GM19043 (cell line): ENCODE measurements at regions not wholly inside any gene's neighbourhood (a gene's known extent, or its start where the extent isn't known, plus 50 kb on each side); places are given as distances from the start of the nearest gene placed in this dataset.

ENCODE experiments used
- ATAC-seq: cut with Tn5 transposase; IDR thresholded peaks from one replicate; pipeline ENCODE4 v1.9.1; 2021; ENCODE audit warnings: low read depth; ENCODE audit not compliant: unreplicated experiment

DNA sequence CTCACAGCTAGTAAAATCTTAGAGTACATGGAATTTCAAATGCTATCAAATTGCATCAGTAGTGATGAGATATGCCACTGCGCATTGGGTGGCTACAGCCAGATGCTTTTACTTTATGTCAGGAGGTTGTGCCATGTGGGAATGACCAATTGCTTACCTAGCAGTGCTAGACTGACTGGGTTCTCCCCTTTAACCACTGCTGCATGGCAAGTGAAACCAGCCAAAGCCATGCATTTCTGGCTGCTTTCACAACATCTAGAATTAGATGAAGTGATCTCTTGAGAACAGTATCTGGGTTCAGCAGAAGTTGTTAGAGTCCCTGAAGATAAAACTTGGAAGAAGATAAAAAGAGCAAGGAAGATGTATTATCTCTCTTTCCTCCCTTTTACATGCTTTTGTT lies 1174.2 kb upstream of the CDH2 start:
- no peak for ATAC-seq

DNA sequence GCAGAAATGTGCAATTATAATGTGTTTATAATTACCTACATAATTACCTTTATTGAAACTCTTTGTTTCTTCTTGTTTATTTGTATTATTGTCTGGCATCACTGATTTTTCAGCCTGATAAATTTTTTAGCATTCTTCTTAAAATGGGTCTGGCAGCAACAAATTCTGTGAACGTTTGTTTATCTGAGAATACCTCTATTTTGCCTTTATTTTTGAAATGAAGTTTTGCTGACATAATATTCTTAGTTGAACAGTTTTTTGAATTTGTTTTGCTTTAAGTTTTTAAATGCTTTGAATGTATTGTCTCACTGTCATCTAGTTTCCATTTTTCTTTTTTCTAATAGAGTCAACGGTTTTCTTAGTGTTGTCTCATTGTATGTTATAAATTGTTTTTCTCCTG lies 1152.0 kb upstream of the CDH2 start:
- ATAC-seq = no peak

DNA sequence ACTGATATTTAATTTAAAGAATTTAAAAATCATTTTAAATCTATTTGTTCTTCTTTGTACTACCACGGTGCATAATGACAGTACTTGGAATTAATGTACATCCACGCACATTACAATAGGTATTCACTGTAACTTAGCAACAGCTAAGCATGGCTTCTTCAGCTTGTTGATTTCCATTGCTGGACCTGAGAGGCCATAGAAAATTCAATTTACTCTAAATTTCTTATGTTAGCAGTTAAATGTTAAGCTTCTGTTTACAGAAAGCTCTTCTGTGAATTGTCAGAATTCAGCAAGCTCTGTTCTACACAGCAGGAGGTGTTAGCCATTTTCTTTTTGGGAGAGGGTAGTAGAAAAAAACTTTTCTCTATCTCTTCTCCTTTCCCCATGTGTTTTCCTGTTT lies 1149.3 kb upstream of the CDH2 start:
- ATAC-seq = no peak

DNA sequence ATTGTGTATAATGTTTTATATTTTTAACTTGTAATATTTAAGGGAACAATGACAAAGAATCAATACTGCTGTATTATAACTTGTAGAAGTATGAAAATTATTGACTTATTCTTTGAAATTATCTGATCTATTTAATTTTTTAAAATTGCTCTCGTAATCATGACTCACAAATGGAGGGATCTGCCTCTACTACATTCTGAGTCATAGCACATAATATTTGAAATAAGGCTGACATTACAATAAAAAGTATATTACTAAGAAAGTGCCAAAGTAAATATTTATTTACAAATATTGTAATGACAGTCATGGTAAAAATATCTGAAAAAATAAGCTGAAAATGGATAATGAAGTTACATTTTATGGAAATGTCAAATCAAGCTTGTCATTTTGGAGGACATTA lies 1144.6 kb upstream of the CDH2 start:
- ATAC-seq = no peak

DNA sequence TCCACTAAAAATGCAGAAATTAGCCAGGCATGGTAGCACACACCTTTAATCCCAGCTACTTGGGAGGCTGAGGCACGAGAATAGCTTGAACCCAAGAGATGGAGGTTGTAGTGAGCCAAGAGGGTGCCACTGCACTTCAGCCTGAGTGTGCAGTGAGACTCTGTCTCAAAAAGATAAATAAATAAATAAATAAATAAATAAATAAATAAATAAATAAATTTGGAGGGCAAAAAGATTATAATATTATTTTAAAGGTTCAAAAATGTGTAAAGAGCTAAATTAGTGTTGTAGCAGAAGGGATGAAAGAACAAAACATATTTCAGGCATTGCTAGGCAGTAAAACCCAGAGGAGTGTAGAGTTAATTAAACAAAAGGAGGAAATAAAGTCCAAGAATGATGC lies 1136.4 kb upstream of the CDH2 start:
- ATAC-seq = no peak

DNA sequence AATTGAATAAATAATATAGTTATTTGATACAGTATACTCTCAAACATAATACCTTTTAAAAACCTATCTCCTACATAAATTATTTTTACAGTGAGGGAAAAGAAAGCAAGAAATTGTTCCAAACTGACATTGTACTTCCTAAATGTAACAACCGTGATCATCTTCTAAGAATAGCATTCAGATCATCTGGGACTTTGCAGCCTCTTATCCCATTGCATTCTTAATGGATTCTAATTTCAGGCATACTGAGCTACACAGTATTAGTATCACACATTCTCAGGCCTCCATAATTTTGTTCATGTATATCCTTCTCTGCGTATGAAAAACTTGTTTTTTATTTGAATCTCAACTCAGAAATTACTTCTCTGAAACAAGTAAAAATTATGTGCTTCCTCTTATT lies 1134.7 kb upstream of the CDH2 start:
- no peak for ATAC-seq

DNA sequence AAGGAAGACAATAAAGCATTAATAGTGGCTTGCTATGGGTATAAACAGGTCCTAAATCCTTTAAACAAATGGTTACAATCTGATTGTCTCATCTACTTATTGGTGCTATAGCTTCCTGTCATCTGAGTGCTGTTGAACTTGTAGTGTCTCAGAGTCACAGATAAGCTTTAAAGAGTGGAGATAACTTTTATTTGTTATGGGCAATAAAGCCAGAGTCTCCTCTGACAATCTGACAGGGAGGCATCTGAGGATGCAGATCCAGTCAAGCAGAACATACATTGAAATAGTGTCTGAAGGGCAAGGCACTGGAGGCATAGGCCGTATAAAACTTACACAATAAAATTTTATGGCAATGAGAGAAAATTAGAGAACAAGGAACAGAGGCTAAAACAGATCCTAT lies 1132.4 kb upstream of the CDH2 start:
- ATAC-seq = no peak

DNA sequence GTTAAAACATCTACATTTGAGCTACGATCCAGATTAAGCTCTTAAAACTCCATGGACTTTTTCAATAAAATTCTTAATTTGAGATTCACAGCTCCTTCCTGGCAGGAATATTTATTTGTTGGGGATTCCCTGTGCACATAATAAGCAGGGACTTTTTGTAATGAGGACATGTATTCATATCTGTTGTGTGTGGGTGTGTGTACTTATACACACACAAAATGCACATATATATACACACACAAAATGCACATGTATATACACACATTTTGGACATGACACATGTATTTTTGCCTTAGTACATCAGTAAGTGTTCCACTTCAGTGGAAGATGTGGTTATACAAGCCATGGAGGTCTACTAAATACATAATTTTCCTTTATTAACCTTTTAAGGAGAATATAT lies 1131.1 kb upstream of the CDH2 start:
- ATAC-seq = no peak

DNA sequence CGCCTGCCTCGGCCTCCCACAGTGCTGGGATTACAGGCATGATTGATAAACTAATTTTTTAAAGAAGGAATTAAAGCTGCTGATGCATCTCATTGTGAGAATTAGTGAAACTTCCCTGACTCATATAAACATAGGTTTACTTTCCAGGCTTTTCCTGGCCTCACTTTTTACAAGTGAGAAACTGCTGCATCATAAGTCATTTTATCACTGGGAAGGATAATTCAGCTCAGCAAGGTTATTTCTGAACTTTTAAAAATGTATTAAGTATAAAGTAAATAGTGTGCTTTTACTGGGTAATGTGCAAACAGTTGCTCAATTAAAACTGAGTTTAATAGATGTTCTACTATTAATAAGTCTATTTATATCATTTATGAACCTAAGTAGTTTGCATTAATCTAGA lies 1130.3 kb upstream of the CDH2 start:
- no peak for ATAC-seq

DNA sequence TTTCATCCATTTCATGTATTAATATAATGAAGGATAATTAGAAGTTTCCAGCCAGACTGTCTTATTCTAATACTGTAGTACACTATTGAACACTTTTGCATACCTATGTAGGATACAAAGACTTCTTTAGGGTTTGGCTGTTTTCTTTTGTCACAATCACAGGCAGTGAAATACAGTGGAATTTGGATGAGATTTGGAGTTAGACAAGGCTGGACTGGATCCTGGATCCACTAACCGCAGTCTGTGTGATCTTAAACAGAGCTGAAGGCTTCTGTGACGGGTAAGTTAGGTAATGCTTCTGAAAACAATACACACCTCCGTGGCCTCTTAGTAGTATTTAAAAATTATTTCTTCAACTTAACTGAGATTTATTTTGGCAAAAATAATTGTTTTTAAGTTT lies 1128.6 kb upstream of the CDH2 start:
- ATAC-seq = no peak

DNA sequence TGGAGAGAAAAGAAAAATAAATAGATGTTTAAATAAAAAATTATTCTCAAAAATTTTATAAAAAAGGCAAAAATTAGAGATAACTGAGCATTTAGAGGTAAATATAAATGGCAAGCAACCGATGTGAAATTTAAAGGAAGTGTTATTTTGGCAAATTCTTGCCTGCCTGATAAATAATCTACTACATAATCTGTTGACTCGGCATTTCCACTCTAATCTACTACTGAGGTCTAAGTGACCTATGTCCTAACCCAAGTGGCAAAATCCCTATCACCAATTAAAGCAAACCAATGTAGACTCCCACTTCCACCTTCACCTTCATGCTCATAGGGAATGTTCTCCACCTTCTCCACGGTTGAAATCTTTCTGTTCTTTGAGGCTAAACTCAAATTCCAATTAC lies 1124.1 kb upstream of the CDH2 start:
- no peak for ATAC-seq

DNA sequence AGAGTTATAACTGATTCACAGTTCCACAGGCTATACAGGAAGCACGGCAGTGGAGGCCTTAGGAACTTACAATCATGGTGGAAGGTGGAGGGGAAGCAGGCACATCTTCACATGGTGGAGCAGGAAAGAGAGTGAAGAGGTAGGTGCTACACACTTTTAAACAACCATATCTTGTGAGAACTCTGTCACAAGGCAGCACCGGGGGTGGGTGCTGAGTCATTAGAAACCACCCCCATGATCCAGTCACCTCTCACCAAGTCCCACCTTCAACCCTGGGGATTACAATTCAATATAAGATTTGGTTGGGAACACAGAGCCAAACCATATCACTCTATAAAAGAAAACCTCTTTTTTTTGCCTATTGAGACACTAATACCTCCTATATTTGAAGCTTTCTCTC lies 1108.5 kb upstream of the CDH2 start:
- ATAC-seq = no peak

DNA sequence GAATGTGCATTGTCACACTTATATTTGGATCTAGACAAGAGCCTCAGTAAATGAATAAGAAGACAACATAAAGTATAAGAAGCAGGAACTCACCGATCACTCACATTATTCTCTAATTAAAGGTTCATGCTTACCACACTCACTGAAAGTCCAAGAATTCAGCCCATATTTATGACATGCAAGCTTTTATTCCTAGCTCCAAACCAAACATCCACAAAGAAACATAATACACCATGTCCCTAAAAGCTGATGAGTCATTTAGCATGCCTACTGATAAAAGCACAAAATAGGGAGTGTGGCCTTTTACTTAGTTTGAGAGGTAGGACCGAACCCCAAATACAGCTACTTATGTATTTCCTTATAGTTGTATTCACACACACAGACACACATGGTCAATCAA lies 1094.6 kb upstream of the CDH2 start:
- no peak for ATAC-seq

DNA sequence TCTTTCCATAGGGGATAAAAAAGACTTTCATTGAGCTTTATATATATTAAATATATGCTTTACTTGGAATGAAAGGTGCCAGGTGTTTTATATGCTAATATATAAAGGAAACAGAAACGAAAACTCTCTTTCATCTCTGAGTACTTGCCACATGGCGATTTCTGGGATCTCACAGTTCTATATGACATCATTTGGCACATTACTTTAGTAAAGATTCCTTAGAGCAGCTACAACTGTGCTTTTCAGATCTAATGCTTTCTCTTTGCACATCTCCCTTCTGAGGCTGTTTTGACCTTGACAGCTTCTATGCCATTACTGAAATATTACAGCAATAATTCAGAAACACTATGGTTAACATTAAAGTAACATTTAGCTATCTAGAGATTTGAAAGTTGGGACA lies 1082.9 kb upstream of the CDH2 start:
- no peak for ATAC-seq

DNA sequence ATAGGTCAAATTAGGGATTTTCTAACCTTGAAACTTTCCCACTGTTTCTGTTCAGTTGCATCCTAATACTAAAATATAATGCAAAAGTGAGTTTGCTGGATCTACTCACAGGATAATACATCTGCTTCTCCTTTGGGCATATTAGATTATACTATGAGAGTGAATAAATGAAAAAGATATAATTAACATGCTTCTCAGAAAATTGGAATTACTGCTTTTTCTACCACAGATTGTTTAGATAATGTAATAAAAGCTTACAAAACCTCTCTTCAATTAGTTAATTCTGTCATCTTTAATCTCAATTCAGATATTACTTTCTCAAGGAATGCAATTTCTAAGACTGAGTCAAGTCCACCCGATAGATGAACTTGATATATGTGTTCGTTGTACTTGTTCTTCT lies 1077.2 kb upstream of the CDH2 start:
- no peak for ATAC-seq

DNA sequence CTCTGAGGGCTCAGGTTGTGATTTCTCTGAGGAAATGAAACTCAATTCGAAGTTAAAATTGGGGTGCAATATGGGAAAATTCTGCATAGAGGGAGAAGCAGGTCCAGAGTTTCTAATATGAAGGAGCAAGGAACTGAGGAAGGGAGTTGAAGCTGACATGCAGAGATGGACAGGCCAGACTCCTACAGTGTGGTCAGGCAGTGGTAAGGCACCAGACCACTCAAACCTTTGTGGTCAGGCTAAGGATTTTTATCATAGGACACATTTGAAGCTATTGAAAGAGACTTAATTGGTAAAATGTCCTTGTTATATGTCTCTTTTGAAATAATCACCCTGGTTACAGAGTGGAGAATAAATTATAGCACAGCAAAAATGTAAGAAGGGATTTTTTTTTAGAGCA lies 1074.8 kb upstream of the CDH2 start:
- ATAC-seq = no peak

DNA sequence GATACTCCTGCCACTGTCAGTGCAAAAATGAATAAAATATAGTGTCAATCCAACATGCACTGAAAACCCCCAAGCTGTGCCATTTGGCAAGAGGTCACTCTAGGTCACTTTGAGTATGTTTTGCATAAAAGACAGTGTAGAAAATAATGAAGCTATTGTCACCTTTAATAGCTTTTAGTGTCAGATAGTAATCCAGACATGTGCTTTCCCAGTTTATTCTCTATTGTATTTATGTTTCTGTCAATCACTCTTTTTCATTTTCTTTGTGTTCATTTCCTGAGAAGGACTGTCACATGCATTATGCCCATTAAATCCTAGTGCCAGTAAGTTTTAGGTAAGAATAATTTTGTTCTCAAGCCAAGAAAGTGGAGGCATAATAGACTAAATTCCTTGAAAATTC lies 1073.9 kb upstream of the CDH2 start:
- ATAC-seq = no peak

DNA sequence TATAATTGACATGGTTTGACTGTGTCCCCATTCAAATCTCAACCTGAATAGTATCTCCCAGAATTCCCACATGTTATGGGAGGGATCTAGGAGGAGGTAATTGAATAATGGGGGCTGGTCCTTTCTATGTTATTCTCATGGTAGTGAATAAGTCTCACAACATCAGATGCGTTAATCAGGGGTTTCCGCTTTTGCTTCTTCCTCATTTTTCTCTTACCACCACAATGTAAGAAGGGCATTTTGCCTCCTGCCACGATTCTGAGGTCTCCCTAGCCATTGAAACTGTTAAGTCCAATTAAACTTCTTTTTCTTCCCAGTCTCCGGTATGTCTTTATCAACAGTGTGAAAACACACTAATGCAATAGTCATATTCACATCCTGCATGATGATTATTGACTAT lies 1073.3 kb upstream of the CDH2 start:
- no peak for ATAC-seq

DNA sequence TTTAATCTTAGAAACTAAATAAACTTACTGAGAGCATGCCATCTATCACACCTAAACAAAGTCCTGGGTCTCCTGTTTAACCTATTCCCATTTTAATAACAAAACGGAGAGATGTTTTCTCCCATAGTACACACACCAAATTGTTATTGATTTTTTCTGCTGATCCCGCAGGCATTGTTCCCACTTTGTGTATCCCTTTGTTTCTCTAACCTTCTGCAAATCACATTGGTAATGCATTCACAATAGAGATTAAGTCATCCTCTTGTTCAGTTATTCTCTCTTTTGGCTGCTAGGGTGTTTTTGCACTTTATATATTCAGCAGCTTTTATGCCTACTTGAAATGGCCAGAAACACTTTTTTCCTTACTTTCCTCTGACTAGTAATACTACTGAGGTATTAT lies 1071.9 kb upstream of the CDH2 start:
- no peak for ATAC-seq

DNA sequence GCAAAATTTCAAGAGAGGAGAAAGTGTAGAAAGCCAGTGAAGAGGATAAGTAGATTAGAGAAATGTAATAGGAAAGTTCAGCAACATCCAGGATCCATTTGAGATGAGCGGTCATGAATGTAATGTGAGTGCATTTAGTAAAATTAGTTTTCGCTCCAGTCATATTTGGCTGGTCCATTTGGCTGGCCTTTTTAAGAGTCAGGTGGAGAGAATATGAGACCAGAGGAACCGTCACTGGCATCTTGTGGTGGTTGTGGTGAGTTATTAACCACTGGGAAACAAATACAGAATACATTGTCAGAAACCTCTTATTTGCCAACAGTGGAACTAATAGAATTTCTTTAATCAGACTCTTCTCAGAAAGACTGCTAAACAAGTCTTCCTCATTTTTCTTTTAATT lies 1064.3 kb upstream of the CDH2 start:
- no peak for ATAC-seq

DNA sequence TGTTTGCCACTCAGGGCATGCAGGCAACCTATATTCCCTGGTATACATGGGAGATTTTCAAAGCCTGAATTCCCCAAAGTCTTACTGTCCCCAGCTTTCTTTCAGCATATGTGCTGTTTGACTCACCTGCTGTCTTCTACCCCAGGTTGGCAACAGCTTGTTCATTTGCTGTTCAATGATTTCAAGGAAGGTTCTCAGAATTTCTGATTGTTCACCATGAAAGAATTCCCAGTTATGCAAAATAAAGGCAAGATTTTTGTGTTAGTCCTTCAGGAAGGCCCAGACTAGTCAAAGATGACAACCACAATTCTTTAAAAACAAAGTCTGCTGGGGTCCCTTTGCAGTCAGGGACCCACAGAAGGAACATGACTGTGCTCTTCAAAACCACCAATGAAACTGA lies 1057.8 kb upstream of the CDH2 start:
- ATAC-seq = no peak

DNA sequence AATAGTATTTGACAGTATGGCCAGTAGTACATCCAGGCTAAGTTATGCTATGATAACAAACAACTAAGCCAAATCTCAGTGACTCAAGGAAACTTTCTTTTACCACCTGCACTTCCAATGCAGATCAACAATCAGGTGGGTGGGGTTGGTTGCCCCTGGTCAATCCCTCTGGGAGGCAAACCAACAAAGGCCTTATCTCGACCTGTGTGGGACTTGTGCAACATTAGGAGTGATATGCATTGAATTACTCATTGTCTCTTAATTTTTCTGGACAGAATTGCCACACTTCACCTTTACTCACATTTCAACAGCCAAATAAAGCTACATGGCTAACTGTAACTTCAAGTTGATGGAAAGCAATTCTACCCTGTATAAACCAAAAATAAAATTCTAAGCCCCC lies 1049.3 kb upstream of the CDH2 start:
- no peak for ATAC-seq

DNA sequence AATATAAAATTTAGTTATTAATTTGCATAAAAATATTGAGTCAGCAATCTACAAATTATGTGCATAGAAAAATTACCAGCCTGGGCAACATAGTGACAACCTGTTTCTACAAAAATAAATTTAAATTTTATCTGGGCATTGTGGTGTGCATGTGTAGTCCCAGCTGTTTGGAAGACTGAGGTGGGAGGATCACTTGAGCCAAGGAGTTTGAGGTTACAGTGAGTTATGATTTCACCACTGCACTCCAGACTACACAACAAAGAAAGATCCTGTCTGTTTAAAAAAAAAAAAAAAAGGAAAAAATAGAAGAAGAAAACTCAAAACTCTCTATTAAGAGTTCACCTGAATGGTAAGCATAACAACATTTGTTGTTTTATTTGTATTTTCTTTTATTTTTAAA lies 1048.4 kb upstream of the CDH2 start:
- no peak for ATAC-seq

DNA sequence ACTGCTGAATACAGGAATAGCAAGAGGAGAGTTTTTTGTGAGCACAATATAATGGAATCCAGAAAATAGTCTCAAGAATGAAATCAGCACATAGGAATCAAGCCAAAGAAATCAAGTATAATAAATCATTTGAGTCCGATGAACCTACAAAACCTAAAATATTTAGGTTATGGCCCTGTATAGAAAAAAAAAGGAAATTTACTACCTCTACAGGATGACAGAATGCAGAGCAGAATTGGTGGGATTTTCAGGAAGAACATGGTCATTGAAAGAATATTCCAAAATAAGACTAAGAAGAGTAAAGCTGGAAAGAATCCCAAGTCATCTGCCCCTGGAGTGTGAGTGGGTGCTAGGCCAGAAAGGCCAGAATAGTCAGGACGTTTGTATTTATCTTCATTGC lies 1041.2 kb upstream of the CDH2 start:
- no peak for ATAC-seq
